ENCODE measurements at regions not wholly inside any gene's neighbourhood (a gene's known extent, or its start where the extent isn't known, plus 50 kb on each side); places are given as distances from the start of the nearest gene placed in this dataset.

DNA sequence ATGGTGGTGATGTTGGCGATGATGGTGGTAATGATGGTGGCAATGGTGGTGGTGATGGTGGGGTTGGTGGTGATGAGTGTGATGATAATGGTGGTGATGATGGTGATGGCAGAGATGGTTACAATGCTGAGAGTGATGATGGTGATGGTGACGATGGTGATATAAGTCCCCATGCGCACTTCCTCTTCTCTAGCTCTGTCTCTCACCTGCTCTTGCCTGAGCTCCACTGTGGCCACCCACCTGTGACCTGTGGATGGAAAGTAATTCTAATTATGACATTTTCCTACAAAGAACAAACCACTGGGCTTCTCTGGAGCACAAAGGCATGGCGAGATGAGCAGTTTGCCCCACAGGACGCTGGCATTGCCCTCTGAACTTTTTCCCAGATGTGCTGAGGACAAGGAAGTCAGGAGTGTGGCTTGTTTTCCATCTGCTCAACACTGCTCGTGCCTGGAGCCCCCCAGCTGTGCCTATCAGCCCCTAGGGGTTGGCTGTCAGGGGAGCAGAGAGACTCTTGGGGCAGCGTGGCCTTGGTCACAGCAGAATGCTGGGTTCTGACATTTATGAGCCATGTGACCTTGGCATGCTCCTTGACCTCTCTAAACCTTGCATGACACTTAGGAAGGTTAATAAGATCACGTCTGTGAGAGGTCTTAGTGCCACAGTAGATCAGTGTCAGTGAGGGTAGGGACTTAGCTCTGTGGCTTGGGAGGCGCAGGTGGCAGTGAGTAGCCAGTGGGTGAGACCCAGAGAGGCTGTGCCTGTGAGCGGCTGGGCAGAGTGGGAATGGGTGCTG lies 68.4 kb downstream of the RRM2 start:
- TF ChIP-seq POLR2A (IDR thresholded peaks at IDR 0.05) (no peak), CTCF (IDR thresholded peaks at IDR 0.05) (no peak)
